Fibroblast of skin of back (primary cell): ENCODE measurements at regions not wholly inside any gene's neighbourhood (a gene's known extent, or its start where the extent isn't known, plus 50 kb on each side); places are given as distances from the start of the nearest gene placed in this dataset.
"Not testable (repeated sequence)": the region's sequence is repeated elsewhere in the genome, so short reads cannot be mapped to it uniquely, and the experiment has no call there.

Experiments used
- DNase-seq: peaks from one replicate; pipeline ENCODE4 v3.0.0-alpha.2; 2013

- no peak for DNase-seq
Observed at GRCh38 chrX:2561456-2561855, 60.7 kb upstream of the DHRSX start.

GRCh38 chrX:2559124-2559523, 58.3 kb upstream of the DHRSX start:
- DNase-seq, result no peak

- DNase-seq, result no peak
Observed at GRCh38 chrX:2554891-2555290, 54.1 kb upstream of the DHRSX start.

- DNase-seq, result not testable (repeated sequence)
Observed at GRCh38 chrX:2554066-2554465, 53.3 kb upstream of the DHRSX start.

GRCh38 chrX:2552621-2553201, 51.9 kb upstream of the DHRSX start:
- peak; percentile 90 for DNase-seq

GRCh38 chrX:2550328-2551020, 49.7 kb upstream of the DHRSX start:
- peak; percentile 22 for DNase-seq
